Effector CD8-positive, alpha-beta T cell (primary cell): ENCODE measurements at regions not wholly inside any gene's neighbourhood (a gene's known extent, or its start where the extent isn't known, plus 50 kb on each side); places are given as distances from the start of the nearest gene placed in this dataset.
"Not testable (repeated sequence)": the region's sequence is repeated elsewhere in the genome, so short reads cannot be mapped to it uniquely, and the experiment has no call there.

Experiments used
- DNase-seq: peaks from one replicate; lab custom pipeline; 2025; lab: John Stamatoyannopoulos, UW

DNA sequence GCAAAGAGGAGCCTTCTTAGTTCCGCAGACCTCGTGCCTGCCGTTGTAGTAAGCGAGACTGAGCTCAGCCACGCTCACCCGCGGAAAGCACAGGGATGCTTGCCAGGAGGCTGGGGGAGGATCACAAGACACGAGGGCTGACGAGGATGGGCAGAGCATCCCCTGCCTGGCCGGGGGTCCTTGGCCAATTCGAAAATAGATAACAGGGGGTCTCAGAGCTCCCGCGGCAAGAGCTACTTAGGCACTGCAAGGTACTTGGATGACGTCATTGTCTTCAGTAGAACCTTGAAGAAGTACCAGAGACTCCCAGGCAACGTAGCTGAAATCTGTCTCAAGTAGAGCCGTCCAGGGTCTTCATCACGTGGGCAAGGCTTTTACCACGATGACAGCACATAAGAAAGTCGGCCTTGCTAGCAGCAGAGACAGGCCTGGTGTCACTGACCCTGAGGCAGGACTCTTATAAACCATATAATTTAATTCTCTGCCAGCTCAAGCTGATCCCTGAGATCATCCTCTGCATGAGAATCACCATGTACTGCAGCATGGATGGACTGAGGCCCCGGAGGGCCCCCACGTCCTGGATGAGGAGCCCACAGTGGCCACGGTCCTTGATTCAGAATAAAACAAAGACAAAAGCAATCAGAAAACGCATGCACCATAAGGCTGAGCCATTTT, 81.9 kb downstream of the TMEM18 start:
- no peak for DNase-seq

DNA sequence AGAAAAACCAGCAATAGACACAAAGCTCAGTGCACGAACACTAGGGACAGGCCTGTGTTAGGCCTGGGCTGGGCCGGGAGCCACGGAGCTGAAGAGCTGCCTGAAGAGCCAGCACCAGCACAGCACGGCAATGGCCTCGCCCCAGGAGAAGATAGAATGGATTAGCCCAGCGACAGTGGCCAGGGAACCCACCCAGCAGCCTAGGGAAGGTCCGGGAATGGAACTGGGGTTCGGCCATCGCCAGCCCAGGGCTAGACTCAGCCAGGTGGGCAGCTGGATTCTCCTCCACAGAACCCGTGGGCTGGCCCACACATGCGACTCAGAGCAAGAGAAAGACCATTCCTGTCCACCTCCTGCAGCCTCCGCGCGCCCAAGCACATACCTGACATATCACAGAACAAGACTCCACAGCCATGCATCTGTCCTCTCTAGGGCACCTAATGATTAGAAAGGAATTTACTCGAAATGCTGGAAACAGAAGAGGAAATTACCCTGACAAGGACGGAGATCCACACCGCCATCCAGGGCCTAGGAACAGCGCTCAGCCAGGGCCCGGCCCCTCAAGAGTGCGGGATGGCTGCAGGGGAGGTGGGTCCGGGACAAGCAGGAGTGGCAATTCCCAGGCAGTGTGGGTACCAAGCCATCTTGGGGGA, 82.8 kb downstream of the TMEM18 start:
- DNase-seq, result no peak

DNA sequence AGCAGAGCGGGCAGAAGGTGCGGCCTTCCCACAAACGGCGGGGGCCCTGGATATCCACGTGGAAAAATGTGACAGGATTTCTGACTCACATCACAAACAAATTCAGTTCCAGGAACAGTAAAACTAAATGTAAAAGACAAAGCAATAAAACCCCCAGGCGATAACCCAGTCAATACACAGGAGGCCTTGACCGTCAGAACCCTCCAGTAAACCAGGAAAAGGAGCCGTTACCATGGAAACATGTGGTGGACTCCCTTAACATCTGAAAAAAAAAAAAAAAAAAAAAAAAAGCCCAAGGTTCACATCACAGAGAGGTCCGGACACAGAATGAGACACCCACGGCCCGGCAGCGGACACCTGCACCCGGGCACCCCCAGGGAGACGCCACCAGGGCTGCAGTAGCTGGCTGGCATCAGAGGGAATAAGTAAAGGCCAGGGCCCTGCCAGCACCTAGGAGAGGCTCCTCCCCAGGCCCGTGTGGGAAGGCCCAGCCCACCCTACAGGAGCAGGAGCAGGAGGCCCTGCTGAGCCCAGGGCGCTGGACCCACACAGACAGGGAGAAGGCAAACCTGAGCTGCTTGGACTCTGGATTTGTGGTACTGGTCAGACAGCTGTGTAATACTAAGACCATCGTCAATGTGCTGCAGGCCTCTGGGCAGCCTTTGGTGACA, 83.7 kb downstream of the TMEM18 start:
- no peak for DNase-seq

DNA sequence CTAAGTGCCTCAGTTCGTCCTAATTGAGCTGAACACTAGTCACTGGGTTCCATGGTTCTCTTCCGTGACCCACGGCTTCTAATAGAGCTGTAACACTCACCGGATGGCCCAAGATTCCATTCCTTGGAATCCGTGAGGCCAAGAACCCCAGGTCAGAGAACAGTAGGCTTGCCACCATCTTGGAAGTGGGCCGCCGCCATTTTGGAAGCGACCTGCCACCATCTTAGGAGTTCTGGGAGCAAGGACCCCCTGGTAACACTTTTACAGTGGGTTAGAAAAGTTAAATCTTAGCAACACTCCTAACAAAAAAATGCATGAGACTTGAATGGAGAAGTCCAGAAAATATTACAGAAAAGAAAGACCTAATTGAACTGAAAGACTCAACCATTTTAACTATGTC, 84.5 kb downstream of the TMEM18 start:
- no peak for DNase-seq

DNA sequence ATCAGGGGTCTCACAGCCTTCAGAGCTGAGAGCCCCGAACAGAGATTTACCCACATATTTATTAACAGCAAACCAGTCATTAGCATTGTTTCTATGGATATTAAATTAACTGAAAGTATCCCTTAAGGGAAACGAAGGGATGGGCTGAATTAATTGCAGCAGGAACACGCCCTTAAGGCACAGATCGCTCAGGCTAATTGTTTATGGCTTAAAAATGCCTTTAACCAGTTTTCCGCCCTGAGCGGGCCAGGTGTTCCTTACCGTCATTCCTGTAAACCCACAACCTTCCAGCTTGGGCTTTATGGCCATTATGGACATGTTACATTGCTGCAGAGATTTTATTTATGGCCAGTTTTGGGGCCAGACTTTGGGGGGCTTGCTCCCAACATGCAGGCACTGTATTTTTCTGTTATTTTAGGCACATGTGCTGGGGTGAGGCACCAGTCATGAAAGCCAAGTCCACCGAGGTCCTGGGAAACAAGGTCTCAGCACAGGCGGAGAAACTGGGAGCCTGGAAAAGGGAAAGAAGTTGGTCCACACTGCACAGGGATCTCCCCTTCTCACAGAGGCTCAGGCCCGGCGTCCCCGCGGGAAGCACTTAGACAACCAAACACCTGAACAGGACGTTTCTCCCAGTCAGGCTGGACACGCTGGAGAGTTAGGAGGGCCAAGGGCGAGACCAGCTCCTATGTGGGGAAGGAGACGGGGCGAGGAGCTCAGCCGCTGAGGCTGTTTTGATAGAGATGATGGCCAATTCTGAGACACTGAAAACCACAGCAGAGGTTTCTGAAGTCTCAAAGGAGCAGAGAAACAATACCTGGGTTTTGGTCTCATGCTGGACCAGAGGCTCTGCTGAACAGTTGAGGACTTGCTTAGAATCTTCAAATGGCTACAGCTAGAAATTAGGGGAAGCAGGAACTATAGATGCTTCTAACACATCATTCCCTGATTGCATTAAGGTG, 86.7 kb downstream of the TMEM18 start:
- DNase-seq, result no peak

DNA sequence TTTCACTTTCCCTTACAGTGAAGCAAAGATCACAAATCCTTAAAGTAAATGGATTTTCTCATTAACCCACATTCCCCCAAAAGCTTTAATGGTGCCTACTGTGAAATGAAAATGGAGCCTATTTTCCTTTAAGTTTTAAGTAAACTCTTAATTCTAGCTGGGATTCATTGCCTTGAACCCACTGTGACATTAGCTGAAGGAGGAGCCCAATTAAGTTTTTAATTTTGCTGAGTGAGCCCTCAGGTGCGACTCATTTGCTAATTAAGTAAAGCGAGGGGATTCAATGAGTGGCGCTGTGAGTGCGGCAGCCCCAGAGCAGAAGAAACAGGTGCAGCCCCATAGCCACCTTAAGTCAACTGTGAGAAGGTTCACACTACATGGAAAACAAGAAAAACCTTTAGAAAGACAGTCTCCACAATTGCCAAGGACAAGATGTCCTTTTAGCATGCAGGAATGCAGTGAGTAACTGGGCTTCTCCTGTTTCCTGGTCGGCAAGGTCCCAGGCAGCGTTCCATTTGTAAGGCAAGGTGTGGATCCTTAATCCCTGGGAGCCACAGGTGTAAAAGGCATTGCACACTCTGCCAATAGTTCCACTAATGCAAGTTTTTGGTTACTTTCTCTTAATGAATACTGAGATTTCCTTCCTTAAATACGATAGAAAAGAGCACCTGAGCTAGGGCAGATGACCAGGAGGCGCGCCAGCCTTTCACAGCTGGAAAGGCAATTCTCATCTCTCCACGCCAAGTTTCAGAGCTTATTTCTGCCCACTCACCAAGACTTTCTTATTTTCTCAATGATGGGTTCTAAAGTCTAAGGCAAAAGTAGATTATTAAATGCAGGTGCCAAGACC, 87.7 kb downstream of the TMEM18 start:
- no peak for DNase-seq

DNA sequence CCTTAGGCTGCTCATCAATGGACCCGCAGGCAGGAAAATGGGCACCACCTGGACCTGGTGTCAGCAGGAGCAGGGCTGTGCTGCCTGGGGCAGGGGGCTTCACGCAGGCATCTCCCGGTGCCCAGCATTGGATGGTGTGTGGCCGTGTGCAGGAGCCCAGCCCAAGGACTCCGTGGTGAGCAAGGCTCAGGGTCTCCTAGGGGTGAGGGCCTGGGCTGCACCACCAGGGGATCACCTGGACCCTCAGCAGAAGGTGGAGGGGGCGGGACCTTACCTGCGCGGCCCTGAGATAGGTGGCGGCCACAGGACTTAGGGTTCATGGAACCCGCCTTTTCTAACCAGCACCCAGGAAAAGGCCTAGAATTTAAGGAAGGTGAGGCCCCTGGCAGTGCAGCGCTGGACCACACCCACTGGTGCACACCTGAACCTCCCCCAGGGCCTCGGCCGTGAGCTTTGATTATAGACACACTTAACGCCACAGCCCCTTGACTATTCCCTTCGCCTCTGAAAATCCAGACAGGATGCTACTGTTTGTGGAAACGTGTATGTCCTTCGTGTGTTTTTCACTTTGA, 89.0 kb downstream of the TMEM18 start:
- DNase-seq, result no peak

DNA sequence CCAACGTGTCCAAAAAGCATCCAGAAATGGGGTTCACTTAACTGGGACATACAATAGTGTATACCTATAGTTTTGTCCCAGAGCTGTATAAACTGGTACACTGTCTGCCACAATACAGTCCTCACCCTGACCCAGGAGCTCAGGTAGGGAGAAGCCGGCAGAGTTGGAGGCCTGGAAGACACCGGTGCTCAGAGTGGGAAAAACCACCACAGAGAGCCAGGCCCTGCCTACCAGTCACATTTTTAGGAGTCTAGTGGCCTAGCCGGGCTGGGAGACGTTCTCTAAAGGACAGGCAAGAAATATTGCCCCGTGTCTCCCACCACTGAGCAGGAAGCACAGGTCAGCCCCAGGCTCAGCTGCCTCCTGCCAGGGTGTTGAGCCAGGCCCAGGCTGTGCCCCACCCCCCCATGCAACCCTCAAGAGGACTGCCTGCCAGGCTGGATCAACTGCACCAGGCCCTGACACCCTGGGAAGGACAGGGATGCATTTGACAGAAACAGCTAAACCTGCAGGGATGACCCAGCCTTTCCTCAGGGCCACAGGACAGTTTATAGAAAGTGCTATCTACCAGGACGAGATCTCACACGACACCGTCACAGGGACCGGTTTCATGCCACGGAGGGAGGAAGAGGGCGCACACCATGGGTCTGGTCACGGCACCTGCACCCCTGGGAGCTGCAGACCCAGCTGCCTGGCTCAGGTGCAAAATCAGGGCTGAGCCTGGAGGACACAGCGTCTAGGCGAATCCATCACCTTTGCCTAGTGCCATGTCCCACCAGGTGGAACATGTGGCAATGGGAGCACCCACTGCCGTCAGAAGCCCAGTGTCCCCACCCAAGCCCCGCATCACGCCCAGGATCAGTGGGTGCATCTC, 89.9 kb downstream of the TMEM18 start:
- DNase-seq, result no peak

DNA sequence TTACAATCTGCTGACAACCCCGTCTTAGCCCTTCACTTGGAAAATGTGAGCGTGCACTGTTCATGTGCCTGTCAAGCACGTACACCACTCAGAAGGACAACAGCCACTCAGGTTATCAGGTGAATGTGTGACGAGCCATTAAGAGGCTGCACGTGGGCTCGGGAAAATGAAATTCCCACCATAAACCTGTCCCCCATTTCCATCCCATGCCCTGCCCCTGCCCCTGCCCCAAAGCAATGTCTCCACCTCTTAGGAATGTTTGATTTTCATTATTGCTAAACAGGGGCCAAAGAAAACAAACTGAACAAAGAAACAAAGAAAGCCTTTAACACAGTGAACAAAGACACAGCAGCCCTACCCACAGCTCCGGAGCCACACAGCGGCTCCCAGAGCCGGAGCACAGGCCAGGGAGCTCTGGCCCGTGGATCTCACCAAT, 90.5 kb downstream of the TMEM18 start:
- DNase-seq, result no peak

DNA sequence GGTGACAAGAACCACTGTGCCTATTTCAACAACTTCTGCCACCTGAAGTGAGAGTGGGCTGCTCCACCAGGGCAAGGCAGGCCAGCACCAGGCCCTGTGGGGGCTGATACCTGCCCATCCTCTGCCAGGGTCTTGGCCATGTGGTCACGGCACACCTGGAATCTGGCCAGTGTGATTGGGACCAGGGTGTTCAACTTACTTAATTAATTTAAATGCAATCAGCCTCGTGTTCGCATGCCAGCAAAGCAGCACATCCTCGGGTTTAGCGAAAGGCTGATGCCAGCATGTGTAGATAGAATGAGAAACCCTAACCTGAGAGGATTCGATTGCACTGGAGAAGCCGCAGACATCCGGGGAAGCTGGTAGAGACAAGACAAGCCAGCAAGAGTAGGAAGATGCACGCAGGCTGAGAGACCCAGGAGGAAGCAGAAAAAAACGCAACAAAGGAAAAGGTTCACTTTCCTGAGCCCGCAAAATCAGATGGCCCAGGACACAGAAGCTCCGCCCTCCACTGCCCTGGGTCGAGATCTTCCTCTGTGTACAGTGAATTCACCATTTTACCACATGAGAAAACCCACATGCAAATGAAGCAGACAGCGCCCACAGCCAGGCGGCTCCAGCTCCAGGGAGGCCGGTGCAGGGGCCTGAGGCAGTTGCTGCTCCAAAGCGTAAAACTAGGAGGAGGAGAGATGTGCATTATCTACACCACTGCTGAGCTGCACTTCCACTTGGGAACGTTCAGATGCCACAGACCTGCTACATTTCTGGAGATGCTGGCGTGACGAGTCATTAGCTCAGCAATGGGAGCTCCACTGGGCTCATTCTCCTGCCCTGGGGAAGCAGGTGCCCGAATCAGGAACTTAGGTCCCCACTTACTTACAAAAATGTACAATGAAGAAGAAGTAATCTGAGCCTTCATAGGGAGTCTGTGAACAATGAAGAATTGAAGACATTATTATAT, 92.1 kb downstream of the TMEM18 start:
- peak; percentile 8 for DNase-seq

DNA sequence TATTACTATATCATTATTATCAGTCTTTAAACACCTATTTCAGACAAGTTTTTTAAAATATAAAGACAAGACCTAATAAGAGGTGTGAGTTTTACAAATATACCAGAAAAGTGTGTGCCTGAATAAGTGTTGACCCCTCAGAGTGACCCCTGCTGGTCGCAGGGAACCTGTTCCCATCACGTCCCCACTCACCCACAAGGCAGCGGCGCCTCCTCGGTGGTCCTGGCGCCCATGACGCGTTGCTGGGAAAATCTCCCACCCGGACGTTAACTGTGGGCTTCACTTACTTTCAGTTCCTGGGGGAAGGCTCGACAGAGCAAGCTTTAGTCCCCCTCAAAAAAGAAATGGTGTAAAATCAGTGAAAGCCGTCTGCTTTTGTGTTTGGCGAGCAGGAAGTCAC, 93.5 kb downstream of the TMEM18 start:
- DNase-seq, result no peak

DNA sequence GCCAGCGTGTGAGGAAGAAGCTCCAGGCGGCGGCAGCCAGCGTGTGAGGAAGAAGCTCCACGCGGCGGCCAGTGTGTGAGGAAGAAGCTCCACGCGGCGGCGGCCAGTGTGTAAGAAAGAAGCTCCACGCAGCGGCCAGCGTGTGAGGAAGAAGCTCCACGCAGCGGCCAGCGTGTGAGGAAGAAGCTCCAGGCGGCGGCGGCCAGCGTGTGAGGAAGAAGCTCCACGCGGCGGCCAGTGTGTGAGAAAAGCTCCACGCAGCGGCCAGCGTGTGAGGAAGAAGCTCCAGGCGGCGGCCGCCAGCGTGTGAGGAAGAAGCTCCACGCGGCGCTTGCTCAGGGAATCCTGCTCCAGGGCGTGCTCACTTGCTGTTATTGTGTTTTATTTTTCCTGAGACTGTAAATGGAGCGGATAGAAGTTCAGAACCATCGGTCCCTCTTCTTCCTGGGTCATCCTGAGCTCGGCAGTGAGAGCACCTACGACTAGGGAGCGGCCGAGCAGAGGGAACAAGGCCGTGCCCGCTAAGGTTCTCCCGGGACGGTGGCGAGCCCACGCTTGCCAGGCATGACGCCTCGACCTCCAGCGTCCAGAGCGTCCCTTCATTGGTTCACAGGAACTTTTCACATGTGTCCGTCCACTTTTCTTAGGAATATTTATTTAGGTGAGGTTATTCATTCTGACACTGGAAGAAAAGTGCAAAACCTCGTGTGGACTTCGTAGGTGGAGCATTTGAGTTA, 94.2 kb downstream of the TMEM18 start:
- no peak for DNase-seq

DNA sequence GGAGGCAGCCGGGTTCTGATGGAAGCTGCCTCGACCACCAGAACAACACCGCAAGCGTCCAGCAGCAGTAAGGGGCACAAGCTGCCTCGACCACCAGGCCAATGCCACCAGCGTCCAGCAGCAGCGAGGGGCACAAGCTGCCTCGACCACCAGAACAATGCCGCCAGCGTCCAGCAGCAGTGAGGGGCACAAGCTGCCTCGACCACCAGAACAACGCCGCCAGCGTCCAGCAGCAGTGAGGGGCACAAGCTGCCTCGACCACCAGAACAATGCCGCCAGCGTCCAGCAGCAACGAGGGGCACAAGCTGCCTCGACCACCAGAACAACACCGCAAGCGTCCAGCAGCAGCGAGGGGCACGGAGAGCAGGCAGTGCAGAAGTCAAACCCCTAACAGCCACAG, 94.9 kb downstream of the TMEM18 start:
- DNase-seq, result not testable (repeated sequence)

DNA sequence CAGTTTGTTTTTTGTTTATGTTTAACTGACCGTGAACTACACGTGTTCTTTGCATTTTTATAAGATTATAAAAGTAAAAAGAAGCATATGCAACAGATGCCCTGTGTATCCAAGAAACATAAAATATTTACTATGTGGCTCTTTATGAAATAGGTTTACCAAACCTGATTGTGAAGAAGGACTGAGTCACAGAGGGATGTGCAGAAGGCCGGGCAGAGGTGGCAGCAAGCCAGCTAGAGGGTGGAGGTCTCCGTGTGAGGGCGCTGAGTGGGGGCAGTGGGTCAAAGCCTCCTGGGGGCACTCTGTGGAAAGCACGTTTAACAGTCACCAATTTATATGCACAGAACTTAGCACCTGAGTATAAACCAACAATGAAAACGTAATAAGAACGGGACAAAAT, 97.2 kb downstream of the TMEM18 start:
- DNase-seq, result no peak

DNA sequence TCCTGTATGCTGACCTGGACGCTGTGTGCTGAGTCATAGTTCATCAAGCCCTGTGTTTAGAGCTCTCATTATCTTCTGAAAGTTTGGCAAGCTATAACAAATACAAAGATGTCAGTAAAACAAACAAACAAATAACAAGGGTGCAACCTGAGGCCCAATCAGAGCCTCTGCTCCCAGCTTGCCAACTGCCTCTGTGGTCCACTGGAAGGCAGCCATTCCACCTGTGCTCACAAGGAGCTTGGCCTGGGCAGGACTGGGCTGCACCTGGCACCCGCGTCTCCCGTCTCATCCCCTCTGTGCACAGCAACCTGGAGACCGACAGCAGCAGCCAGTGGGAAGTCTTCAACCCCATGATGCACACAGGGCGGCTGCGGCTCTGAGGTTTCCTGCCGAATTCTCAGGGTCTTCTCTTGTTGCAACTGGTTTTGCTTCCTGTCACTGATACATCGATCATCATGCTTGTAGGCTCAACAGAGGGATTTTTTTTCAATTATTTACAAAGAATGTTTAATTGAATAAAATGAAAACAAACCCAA, 97.8 kb downstream of the TMEM18 start:
- DNase-seq, result no peak

DNA sequence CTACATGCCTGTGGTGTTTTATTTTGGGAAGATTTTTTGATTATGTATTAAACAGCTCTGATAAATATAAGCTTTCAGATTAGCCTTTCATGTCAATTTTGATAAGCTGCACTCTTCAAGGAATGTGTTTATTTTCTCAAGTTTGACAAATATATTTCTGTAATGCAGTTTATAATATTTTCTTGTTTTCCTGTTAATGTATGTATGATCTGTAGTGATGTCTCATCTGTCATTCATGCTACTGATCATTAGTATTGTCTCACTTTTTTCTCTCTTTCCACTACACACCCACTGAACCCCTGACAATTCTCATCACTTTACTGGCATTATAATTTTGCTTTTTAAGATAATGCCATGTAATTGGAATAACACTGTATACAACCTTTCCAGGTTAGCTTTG, 100.9 kb downstream of the TMEM18 start:
- no peak for DNase-seq

DNA sequence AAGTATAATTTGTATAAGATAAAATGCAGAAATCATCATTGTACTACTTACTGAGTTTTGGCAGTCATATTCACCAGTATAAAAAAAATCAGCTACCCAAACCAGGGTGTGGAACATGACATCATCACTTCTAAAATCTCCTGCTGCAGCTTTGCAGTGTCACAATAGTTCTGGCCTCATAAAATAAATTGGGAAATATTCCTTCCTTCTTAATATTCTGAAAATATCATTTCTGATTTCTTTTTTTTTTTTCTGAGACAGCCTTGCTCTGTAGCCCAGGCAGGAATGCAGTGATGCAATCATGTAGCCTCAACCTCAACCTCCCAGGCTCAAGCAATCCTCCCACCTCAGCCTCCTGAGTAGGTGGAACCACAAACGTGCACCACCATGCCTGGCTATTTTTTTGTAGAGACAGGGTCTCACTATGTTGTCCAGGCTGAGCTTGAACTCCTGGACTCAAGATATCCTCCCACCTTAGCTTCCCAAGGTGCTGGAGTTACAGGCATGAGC, 101.4 kb downstream of the TMEM18 start:
- DNase-seq, result no peak
